Myocyte (in vitro differentiated cells): ENCODE measurements at regions not wholly inside any gene's neighbourhood (a gene's known extent, or its start where the extent isn't known, plus 50 kb on each side); places are given as distances from the start of the nearest gene placed in this dataset.

Experiments
- DNase-seq: peaks from one replicate; pipeline ENCODE4 v3.0.0-alpha.2; 2012; ENCODE audit warnings: low read depth

DNA sequence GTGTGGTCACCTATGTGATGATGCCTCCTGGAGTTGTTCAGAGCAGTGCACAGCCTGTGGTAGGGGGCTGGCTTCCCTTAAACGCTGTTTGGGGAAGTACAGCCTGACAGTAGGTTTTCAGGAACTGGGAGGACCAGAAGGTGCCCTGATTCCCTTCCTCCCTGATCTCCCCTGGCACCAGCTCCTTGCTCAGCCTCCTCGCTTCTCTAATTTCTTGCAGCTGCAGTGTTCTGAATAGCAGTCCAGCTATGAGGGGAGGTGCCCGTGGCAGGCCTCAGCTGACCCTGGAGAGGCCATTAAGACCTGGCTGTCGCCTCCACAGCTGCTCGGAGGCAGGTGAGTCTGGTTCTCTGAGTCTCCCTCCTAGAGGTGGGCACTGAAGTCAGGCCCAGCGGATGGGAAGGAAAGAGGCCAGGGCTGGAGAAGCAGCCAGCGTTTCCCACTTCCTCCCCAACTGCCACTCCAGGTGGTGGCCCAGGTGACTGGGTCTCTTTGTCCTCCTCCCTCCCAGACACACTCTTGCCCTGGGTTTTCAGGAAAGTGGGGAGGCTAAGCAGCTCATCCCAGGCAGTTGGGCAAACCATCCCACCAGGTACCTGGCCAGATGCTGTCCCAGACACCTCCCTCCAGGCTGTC lies 52.0 kb upstream of the RPL11 start:
- no peak for DNase-seq

DNA sequence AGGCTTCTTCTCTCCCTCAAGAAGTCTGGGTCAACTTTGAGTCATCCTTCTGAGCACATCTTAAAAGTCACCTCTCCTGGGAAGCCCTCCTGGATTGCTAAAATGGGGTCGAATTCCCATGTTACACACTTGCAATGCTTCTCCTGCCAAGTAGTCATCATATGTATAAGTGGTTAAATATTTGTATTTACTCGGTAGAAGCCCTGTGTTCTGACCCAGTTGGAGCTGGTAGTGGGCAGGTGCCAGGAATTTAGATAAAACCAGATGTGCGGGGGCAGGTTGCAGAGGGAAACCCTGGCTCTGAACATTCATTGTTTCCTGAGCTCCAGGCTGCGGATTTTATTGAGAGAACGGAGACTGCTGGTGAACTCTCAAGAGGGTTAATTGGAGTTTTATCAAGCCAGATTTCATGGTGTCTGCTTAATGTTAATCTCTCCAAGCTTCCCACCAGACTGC lies 52.8 kb upstream of the RPL11 start:
- DNase-seq: no peak

DNA sequence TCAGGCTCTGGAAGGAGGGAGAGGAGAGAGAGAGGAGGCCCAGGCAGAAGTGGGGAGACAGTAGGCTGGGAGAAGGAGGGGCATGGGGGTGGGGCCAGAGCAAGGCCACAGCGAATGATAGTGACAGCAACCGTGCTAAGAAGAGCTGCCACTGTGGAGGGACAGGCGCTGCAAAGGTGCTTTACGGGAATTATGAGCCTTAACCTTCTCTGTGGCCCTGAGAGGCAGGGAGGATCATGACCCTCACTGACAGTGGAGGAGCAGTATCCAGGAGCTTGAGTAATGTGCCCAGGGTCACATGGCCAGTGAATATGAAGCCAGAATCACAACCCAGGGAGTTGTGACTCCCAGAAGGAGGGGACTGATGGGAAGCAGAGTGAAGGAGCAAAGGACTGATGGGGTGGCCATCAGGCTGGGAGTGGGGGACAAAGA lies 53.4 kb upstream of the RPL11 start:
- no peak for DNase-seq

DNA sequence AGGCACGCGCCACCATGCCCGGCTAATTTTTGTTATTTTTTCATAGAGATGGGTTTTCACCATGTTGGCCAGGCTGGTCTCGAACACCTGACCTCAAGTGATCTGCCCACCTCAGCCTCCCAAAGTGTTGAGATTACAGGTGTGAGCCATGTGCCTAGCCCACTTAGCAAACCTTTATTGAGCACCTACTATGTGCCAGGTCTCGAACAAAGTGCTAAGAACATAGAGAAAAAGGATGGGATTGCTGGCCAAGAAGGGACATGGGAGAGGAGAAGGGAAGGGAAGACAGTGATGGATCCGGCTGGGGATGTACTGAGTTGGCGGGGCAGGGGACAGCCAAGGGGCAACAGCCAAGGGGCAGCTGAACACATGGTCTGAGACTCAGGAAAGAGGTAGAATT lies 55.6 kb upstream of the RPL11 start:
- no peak for DNase-seq

DNA sequence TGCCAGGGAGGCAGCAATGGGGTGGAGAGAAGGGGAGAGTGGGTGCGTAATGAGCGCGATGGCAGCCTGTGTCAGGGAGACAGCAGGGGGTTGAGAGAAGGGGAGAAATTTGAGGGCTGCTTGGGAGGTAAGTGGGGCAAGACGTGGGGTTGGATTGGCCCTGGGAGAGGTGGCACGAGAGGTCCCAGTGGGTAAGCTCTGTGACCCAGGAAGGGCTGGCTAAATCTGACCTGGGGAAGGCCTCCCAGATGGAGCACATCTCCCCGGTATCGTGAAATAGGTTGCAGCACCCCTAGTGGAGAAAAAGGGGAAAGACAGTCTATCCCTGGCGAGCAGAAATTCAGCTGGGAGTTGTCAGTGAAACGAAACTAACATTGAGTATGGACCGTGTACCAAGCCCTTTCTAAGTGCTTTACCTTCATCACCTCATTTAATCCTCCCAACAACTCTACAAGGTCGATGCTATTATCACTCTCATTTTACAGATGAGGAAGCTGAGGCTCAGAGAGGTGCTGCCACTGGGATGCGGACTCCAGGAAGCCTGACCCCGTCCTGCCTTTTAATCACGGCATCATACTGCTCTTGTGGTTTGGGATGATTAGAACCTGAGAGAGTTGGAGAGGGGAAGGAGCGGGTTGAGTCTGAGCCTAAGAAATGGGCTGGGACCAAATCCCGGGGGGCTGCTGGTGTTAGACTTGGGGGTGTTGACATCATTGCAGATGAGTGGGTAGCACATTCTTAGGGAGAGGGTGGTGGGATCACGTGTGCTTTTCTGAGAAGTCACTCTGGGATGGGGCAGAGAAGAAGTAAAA lies 56.6 kb upstream of the RPL11 start:
- peak; percentile 81 for DNase-seq

DNA sequence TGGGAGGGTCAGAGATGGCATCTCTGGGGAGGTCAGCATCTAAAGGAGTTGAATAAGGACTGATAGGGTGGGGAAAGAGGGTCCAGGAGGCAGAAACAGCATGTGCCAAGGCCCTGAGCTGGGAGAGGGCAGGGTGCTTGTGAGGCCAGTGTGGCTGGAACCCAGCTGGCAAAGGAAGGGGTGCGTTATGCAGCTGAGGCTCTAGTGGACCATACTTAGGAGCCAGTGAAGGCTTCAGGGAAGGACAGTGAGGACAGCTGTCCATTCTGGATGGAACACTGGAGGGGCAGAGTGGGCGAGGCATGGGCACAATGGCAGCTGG lies 57.1 kb upstream of the RPL11 start:
- no peak for DNase-seq

DNA sequence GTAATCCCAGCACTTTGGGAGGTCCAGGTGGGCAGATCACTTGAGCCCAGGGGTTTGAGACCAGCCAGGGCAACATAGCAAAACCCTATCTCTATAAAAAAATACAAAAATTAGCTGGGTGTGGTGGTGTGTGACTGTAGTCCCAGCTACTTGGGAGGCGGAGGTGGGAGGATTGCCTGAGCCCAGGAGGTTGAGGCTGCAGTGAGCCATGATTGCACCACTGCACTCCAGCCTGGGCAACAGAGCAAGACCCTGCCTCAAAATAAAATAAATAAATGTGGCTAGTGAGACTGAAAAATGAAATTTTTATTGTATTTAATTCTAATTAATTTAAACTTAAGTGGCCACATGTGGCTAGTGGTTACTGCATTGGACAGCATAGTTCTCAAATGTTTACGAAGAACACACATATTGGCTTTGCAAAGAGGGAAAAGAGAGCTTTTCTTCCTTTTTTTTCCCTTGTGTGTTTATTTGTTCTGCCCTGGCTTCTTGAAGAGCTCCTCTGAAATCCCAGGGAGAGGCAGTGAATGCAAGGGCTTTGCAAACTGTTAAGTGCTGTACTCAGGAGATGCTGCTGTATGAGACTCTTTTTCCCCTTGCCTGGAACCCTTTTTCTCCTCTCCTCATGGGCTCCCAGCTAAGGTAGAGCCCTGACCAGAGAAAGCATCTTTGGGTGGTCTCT lies 59.0 kb upstream of the RPL11 start:
- DNase-seq: no peak

DNA sequence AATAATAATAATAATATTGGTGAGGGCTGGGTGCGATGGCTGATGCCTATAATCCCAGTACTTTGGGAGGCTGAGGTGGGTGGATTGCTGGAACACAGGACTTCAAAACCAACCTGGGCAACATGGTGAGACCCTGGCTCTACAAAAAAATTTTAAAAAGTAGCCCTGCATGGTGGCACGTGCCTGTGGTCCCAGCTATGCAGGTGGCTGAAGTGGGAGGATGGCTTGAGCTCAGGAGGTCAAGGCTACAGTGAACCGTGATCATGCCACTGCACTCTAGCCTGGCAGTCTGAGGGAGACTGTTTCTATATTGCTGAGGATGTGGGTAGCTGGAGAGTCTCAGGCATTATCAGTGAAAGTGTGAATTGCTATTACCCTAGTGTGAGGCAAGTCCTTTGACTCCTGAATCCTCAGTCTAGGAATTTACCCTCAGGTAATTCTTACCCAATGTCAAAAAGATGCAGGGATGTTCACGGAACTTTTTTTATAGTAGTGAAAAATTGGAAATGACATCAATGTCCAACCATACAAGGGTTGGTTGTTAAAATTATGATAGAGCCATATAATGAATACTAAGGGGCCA lies 61.8 kb upstream of the RPL11 start:
- no peak for DNase-seq

DNA sequence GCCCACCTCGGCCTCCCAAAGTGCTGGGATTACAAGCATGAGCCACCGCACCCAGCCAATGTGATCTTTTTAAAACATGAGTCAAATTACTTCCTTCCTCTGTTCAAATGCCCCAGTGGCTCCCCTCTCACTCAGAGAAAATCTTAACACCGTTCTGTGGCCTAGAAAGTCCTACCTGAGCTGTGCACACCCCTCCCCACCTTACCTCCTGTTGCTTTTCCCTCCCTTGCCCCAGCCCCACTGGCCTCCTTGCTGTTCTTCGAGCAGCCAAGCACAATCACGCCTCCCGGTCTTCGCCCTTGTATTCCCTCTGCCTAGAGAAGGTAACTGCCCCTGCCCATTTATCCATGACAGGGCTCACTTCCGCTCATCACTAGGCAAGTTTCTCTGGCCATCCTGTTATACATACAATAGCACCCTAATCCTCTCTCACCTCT lies 62.6 kb upstream of the RPL11 start:
- no peak for DNase-seq

DNA sequence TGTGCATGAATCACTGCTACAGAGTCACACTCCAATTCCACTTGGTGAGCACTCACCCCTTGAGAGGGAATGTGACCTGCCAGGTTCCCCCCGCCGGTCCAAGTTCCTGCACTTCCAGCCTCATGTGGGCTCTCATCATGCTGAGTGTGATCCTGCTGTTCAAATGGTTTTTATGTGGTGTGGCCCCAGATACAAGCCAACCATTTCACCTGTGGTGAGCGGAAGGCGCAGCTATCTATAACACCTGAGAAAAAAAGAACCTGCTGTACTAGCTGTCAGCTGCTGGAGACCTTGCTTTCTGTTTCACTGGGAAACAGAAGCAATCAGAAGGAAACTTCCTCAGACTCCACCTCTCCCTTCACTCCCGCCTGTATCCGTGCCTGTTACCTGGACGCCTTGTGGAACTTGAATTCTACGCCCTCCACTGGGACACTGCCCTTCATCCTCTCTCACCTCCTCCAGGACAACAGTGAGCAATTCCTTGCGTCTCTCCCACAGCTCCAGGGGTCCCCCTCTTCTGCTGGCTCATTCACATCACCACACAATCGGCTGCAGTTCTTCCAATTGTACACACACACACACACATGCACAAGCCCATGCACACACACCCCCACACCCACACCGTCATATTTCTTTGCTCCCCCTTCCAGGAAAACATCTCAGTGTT lies 64.4 kb upstream of the RPL11 start:
- no peak for DNase-seq

DNA sequence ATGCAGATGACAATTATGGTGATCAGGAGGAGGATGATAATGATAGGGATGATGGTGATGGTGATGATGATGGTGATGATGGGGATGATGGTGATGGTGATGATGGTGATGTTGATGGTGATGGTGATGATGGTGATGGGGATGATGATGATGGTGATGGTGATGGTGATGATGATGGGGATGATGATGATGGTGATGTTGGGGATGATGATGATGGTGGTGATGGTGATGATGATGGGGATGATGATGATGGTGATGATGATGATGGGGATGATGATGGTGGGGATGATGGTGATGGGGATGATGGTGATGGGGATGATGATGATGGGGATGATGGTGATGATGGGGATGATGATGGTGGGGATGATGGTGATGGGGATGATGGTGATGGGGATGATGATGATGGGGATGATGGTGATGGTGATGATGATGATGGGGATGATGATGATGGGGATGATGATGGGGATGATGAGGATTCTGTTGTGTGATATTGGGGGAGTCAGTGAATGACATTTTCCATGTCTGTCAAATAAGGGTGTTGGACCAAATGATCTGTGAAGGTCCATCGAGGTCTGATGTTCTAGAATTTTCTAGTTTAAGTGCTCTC lies 65.6 kb upstream of the RPL11 start:
- no peak for DNase-seq

DNA sequence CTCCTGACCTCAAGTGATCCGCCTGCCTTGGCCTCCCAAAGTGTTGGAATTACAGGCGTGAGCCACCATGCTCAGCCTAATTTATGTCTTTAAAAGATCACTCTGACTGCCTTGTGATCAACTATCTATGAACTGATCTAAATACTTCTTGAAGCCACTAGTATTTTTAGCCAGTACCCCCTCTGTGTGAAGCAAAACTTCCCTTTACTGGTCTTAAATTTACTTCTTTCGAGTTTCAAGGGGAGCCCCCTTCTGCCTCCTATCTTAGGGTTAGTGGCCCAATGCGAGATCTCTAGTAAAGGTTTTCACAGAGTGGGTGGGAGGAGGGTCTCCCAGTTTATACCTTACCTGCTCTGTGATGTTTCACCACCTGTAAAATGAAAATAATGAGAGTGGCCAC lies 66.1 kb upstream of the RPL11 start:
- no peak for DNase-seq

DNA sequence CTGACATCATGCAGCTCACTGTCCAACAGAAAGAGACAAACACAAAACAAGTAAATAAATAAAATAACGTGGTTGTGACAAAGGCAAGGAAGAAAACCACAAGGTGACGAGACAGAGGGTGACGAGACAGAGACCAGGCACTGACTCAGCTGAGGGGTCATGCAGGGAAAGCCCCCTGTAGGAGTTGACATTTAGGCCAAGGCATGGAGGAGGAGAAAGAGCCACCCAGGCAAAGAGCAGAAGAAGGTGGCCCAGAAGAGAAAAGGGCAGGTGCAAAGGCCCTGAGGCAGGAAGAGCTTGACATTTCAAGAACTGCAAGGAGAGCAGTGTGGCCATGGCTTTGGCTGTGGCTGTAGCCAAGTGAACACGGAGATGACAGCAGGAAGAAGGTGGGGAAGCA lies 65.1 kb upstream of the ID3 start:
- no peak for DNase-seq

DNA sequence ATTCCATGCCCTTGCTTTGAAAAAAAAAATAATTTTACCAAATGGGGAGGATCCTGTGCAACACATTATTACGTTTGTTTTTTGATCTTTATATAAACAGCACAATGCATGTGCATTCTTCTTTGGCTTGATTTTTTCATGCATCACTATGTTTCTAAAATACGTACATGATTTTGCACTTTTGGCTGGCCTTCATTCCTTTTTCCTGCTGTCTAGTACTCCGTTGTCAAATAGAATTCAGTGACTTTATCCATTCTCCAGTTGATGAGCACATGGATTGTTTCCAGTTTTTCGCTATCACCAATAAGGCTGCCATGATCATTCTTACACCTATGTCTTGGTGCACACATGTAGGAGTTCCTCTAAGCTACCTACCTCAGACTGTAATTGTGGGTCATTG lies 63.0 kb upstream of the ID3 start:
- no peak for DNase-seq

DNA sequence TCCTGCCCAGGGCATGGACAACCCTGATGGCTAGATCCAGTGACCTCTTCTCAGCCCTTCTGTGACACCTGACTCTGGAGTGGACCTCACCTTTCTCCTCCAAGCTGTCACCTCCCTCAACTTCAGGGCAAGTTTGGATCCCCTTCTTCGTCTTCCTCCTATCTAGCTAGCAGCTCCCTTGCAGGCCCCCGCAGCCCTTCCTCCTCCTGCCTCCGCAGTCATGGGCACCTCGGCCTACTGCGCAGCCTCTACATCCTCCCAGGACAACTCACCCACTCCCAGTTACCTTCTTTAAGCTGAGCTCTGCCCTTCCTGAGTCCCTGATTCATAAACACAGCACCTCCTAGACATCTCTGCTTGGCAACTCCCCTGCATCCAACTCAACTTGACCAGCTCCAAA lies 61.3 kb upstream of the ID3 start:
- DNase-seq: no peak

DNA sequence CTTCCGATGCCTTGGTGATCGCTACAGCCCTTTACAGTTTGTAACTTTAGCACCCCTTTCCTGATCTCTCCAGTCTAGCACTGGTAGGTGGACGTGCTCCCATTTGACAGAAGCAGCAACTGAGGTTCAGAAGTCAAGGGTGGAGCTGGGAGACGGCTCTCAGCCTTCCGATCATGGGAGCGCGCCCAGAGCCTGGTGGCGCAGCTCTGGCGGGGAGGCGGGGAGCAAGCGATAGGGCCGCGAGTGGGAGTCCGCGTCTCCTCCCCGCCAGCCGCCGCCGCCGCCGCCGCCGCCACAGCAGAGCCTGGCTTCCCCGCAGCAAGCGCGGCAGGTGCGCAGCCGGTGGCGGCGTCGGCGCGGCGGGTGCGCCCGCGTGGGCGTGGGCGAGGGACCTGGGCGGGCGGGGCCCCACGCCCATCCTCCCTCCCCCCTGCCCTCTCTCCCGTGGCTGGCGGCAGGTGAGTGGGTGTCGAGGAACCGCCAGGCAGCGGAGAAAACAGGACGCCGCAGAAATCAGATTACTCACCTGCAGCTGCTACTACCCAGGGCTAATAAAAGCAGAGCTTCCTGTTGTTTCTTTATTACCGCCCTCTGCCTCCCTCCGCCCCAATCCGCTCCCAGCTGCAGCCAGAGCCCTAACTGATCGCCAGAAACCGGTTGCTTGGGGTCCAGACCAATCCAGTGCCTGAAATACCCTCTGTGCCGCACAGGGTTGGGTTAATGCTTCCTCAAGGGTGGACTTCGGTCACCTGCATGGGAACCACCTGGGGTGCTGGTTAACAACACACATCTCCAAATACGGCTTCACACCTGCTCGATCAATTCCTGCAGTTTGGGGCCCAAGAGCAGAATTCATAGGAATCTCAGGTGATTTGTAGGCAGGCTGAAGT lies 60.2 kb upstream of the ID3 start:
- peak; percentile 54 for DNase-seq

DNA sequence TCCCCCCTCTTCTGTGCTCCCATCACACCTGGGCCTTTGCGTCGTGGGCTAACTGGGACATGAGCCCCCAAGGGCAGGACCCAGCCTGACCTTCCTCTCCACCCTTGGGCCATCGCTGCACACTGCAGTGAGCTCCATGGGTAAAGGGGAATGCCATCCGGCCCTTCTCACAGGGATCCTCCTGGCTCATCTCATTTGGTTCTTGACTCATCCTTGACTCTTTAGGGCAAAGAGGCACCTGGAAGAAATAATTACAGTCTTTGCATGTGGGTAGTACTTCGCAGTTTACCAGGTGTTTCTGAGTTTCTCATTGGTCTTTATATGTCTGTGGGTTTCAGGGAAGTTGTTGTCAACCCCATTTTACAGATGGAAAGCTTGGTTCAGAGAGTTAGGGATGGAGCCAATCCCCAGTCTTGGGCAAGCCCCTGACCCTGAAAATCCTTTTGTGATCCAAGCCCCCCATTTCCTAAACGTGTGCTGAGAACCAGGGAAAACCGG lies 59.3 kb upstream of the ID3 start:
- no peak for DNase-seq

DNA sequence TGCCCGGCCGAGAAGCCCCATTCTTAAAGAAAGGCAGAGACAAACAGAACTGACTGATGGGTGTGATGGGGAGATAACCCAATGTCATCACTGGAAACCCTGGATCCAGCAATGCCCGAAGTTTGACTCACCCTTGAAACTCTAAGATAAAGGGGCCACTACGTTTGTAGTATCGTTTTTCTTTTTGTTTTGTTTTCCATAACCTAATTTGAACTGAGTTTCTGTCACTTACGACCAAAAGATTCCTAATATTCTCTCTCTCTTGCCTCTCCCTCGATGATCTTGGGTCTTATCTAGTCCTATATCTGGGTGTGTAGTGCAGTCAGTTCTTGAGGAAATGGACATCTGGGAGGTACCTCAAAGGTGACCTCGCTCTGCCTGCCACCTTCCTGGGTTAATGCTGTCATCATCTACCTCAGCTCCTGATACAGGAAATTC lies 57.8 kb upstream of the ID3 start:
- no peak for DNase-seq

DNA sequence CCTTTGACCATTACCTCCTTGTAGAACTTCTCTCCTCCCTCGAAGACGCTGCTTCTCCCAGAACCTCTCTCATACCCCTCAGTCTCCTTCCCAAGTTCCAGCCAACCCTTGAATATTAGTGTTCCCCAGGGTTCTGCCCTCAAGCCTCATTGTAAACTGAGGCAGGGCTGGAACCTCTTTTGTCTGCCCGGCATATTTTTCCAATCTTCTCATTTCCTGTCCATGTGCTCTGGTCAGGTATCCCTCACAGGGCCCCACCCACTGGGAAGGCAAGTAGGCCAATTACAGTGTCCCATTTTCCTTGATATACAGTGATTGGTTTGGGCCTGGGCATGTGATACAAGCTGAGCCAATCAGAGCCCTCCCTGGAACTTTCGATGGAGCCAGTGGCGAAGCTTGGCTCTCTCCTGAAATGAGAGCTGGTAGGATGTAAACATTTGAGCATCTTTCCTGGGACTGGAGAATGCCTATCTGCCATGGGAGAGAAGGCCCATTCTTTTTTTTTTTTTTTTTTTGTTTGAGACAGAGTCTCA lies 57.1 kb upstream of the ID3 start:
- no peak for DNase-seq

DNA sequence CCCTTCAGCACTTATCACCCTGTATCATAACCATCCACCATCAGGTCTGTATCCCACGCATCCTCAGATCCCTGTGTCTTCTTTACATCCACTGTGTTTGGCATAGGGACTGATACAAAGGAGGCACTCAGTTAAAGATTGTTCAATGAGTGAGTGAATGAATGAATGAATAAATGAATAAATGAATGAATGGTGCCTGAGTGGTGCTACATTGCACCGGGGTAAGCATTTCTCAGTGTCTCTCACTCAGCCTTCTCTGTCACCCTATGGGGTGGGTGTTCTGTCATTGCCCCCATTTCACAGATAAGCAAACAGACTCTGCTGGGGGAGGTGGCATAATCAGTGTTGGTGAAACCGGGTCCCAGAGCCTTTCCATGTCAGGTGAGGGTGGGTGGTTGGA lies 56.6 kb upstream of the ID3 start:
- no peak for DNase-seq
